ENCODE measurements at regions not wholly inside any gene's neighbourhood (a gene's known extent, or its start where the extent isn't known, plus 50 kb on each side); places are given as distances from the start of the nearest gene placed in this dataset.

- no peaks in the 10 kb centered on the region for H3K27me3 ChIP-seq (ENCODE audit: low read depth)
Observed at GRCh38 chr1:4571263-4571662, 83.1 kb upstream of the AJAP1 start.

DNA sequence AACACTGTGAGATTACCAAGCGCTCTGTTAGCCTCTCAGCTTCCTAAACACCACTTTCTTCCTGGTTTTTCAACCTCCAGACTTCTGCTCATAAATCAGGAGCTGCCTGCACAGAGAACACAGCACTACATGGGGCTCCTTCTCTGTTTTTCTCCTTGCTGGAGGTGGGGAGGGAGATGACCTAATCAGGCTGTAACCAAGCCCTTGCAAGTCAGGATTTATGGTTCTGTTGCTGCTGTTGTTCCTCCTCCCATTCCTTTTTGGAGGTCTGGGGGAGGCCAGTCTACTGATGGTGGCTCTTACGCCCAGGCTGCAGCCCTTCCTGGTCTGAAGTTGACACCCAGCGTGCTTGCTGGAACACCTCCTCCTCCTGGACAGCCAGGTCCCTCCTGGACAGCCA, 80.9 kb upstream of the AJAP1 start:
- TF ChIP-seq, protein P1, sequence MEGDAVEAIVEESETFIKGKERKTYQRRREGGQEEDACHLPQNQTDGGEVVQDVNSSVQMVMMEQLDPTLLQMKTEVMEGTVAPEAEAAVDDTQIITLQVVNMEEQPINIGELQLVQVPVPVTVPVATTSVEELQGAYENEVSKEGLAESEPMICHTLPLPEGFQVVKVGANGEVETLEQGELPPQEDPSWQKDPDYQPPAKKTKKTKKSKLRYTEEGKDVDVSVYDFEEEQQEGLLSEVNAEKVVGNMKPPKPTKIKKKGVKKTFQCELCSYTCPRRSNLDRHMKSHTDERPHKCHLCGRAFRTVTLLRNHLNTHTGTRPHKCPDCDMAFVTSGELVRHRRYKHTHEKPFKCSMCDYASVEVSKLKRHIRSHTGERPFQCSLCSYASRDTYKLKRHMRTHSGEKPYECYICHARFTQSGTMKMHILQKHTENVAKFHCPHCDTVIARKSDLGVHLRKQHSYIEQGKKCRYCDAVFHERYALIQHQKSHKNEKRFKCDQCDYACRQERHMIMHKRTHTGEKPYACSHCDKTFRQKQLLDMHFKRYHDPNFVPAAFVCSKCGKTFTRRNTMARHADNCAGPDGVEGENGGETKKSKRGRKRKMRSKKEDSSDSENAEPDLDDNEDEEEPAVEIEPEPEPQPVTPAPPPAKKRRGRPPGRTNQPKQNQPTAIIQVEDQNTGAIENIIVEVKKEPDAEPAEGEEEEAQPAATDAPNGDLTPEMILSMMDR (IDR thresholded peaks at IDR 0.05), result no peak
- Histone ChIP-seq H3K9me3 (no peaks in the 10 kb centered on the region), H3K36me3 (no peaks in the 10 kb centered on the region), H3K27ac (no peak overlapping the region), H3K4me1 (no peaks in the 10 kb centered on the region), H3K4me3 (no peak overlapping the region), H3K27me3 (ENCODE audit: low read depth) (no peaks in the 10 kb centered on the region)
- no peak for ATAC-seq
- intact Hi-C loops (cut with DNase I), result no loop called here
- no peak for DNase-seq

More at GRCh38 chr1:4571263-4571662, 83.1 kb upstream of the AJAP1 start:
- H3K9me3 ChIP-seq, result no peaks in the 10 kb centered on the region
- TF ChIP-seq, protein P1 (IDR thresholded peaks at IDR 0.05), result no peak
- intact Hi-C loops (cut with DNase I), result no loop called here
- no peak overlapping the region for H3K27ac ChIP-seq
- ATAC-seq, result no peak
- no peaks in the 10 kb centered on the region for H3K4me1 ChIP-seq
- no peak overlapping the region for H3K4me3 ChIP-seq
- no peaks in the 10 kb centered on the region for H3K36me3 ChIP-seq
- no peak for DNase-seq

DNA sequence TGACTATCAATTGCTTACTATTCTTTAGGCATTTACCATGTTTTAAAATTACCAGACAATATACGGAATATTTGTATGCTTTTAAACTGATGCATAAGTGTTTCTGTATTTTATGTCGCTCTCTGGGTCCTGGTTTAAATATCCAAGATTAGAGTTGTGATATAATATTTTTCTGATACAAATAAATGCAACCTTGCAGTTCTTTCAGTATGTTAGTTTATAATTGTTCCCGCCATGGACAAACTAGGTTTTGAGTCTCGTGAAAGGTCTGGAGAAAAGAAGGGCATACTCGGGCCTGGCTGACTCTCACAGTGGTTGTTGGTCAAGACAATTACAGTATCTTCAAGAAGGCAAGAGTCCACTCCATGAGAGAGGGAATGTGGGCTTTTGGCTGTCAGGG, 72.6 kb upstream of the AJAP1 start:
- H3K9me3 ChIP-seq, result no peaks in the 10 kb centered on the region
- no peak overlapping the region for H3K27ac ChIP-seq
- no peak overlapping the region for H3K4me3 ChIP-seq
- no peaks in the 10 kb centered on the region for H3K4me1 ChIP-seq
- DNase-seq (no peak), ATAC-seq (no peak)
- no peaks in the 10 kb centered on the region for H3K36me3 ChIP-seq
- H3K27me3 ChIP-seq (ENCODE audit: low read depth), result peaks cover 39% of the 10 kb centered on the region
- intact Hi-C loops (cut with DNase I), result no loop called here
- TF ChIP-seq, protein P1 (IDR thresholded peaks at IDR 0.05), result no peak

DNA sequence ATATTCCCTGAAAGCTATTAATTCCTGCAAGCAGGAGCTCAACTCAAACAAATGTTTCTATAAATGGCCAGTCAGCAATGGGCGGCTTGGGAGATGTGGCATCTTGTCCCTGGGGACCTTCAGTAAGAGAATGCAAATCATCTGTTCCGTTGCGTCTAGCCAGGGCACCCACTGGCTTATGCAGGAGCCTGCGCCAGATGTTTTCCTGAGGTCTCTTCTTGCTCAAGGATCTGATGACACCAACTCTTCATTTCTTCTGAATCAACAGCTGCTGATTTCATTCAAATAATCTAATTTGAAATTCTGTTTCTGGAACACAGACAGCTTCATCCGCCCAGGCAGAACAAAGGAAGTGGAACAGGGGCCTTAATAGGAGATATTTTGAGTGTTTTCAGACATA, 70.0 kb upstream of the AJAP1 start:
- TF ChIP-seq, protein P1 (IDR thresholded peaks at IDR 0.05), result no peak
- no peaks in the 10 kb centered on the region for H3K4me1 ChIP-seq
- intact Hi-C loops (cut with DNase I), result no loop called here
- no peak overlapping the region for H3K4me3 ChIP-seq
- ATAC-seq (no peak), DNase-seq (no peak)
- H3K9me3 ChIP-seq, result no peaks in the 10 kb centered on the region
- H3K27me3 ChIP-seq (ENCODE audit: low read depth), result peaks cover 39% of the 10 kb centered on the region
- H3K27ac ChIP-seq, result no peak overlapping the region
- no peaks in the 10 kb centered on the region for H3K36me3 ChIP-seq

DNA sequence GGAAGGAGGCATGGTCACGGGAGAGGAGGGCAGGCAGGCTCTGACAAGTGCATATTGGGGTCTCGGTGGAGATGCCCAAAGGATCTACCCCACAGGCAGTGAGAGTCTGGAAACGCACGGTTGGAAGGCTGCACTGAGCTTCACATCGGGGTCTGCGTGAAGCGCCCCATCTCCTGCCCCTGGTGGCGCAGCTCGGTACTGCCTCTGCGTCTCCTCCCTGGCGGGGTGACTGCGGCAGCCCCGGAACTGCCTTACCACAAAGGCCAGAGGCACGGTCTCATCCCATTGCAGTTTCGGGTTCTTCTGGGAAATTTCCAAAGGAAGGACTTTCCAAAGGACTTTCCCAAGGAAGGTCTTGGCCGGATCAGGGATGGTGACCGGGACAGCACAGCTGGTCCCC, 69.2 kb upstream of the AJAP1 start:
- intact Hi-C loops (cut with DNase I), result no loop called here
- H3K27me3 ChIP-seq (ENCODE audit: low read depth), result peaks cover 39% of the 10 kb centered on the region
- DNase-seq (no peak), ATAC-seq (no peak)
- no peaks in the 10 kb centered on the region for H3K9me3 ChIP-seq
- H3K4me1 ChIP-seq, result no peaks in the 10 kb centered on the region
- no peaks in the 10 kb centered on the region for H3K36me3 ChIP-seq
- TF ChIP-seq, protein P1 (IDR thresholded peaks at IDR 0.05), result peak; percentile 60
- H3K27ac ChIP-seq, result no peak overlapping the region
- H3K4me3 ChIP-seq, result no peak overlapping the region

DNA sequence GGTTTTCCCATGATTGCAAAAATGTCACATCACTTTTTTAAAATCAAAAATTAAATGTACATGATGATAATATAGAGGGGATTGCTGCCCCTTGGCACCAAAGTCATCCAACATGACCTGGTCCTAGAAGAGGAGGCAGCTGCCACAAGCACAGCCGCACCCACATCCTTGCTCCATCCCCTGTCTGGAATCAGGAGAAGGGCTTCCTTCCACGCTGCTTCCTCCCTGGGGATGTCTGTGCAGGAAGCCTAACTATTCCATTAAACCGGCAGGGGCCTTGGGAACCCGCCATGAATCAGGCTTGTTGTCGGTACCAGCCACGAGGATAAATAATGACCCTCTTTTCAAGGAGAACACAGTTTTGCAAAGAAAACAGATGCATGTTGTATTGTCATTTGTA, 68.7 kb upstream of the AJAP1 start:
- TF ChIP-seq, protein P1 (IDR thresholded peaks at IDR 0.05), result no peak
- no peak for ATAC-seq

More for the DNA sequence above, 68.7 kb upstream of the AJAP1 start:
- Histone ChIP-seq H3K27ac (no peak overlapping the region), H3K9me3 (no peaks in the 10 kb centered on the region), H3K4me3 (no peak overlapping the region), H3K27me3 (ENCODE audit: low read depth) (peaks cover 39% of the 10 kb centered on the region), H3K4me1 (no peaks in the 10 kb centered on the region), H3K36me3 (no peaks in the 10 kb centered on the region)
- intact Hi-C loops (cut with DNase I), result no loop called here
- no peak for DNase-seq

Measured in lower lobe of right lung (tissue), 2 donors.